Parathyroid adenoma (tissue), 2 donors: ENCODE measurements at regions not wholly inside any gene's neighbourhood (a gene's known extent, or its start where the extent isn't known, plus 50 kb on each side); places are given as distances from the start of the nearest gene placed in this dataset.
"Not testable (repeated sequence)": the region's sequence is repeated elsewhere in the genome, so short reads cannot be mapped to it uniquely, and the experiment has no call there.

ENCODE experiments used
- H2AFZ ChIP-seq: fragments of 300-600 bp; sonication (generic); one replicate; pipeline ENCODE4 v1.7.0; 2017; ENCODE audit warnings: antibody characterized with exemption, mild to moderate bottlenecking
- H3K27ac ChIP-seq: fragments of 300-600 bp; sonication (generic); one replicate; pipeline ENCODE4 v1.7.0; 2017
- H3K27me3 ChIP-seq: fragments of 300-600 bp; sonication (generic); one replicate; pipeline ENCODE4 v1.7.0; 2017; ENCODE audit warnings: low read length; ENCODE audit not compliant: control insufficient read depth, insufficient read depth
- H3K36me3 ChIP-seq: fragments of 300-600 bp; sonication (generic); one replicate; pipeline ENCODE4 v1.7.0; 2017; ENCODE audit warnings: low read length; ENCODE audit not compliant: control insufficient read depth, insufficient read depth
- H3K4me1 ChIP-seq: fragments of 300-600 bp; sonication (generic); one replicate; pipeline ENCODE4 v1.7.0; 2017; ENCODE audit warnings: control low read depth
- H3K4me2 ChIP-seq: fragments of 300-600 bp; sonication (generic); one replicate; pipeline ENCODE4 v1.7.0; 2017; ENCODE audit warnings: low read length
- H3K4me3 ChIP-seq: fragments of 300-600 bp; sonication (generic); one replicate; pipeline ENCODE4 v1.7.0; 2017; ENCODE audit warnings: low read depth, low read length
- H3K79me2 ChIP-seq: fragments of 300-600 bp; sonication (generic); one replicate; pipeline ENCODE4 v1.7.0; 2017; ENCODE audit warnings: control low read depth
- H3K9ac ChIP-seq: fragments of 300-600 bp; sonication (generic); one replicate; pipeline ENCODE4 v1.7.0; 2017; ENCODE audit warnings: mild to moderate bottlenecking
- H3K9me3 ChIP-seq: fragments of 300-600 bp; sonication (generic); one replicate; pipeline ENCODE4 v1.7.0; 2017; ENCODE audit warnings: low read length; ENCODE audit not compliant: control insufficient read depth
- TF ChIP-seq, protein P1 (sequence below): fragments of 300-600 bp; sonication (generic); IDR thresholded peaks from one replicate; pipeline ENCODE4 v1.7.0; 2017; ENCODE audit warnings: antibody characterized with exemption, mild to moderate bottlenecking
- donor health status: primary hyperparathyroidism.

DNA sequence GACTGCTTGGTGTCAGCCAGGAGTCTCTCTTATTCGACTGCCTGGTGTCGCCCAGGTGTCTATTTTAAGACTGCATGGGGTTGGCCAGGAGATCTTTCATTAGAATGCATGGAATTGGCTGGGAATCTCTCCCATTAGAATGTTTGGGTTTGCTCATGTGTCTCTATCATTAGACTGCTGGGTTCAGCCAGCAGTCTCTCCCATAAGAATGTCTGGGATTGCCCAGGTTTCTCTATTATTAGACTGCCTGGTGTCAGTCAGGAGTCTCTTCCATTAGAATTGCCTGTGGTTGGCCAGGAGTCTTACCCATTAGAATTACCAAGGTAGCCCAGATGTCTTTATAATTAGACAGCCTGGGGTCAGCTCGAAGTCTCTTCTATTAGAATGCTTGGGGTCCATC, 1496.0 kb downstream of the UQCRFS1 start:
- no peaks in the 10 kb centered on the region for H3K27me3 ChIP-seq
- TF ChIP-seq, protein P1, sequence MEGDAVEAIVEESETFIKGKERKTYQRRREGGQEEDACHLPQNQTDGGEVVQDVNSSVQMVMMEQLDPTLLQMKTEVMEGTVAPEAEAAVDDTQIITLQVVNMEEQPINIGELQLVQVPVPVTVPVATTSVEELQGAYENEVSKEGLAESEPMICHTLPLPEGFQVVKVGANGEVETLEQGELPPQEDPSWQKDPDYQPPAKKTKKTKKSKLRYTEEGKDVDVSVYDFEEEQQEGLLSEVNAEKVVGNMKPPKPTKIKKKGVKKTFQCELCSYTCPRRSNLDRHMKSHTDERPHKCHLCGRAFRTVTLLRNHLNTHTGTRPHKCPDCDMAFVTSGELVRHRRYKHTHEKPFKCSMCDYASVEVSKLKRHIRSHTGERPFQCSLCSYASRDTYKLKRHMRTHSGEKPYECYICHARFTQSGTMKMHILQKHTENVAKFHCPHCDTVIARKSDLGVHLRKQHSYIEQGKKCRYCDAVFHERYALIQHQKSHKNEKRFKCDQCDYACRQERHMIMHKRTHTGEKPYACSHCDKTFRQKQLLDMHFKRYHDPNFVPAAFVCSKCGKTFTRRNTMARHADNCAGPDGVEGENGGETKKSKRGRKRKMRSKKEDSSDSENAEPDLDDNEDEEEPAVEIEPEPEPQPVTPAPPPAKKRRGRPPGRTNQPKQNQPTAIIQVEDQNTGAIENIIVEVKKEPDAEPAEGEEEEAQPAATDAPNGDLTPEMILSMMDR = no peak
- no peaks in the 10 kb centered on the region for H3K4me1 ChIP-seq
- no peak overlapping the region for H3K4me2 ChIP-seq
- H3K4me3 ChIP-seq = no peak overlapping the region
- no peaks in the 10 kb centered on the region for H3K79me2 ChIP-seq
- H3K27ac ChIP-seq = no peak overlapping the region
- no peak overlapping the region for H2AFZ ChIP-seq
- no peaks in the 10 kb centered on the region for H3K36me3 ChIP-seq
- H3K9me3 ChIP-seq = no peaks in the 10 kb centered on the region
- H3K9ac ChIP-seq = no peak overlapping the region

GRCh38 chr19:27714857-27715256, 1498.1 kb downstream of the UQCRFS1 start:
- Histone ChIP-seq H3K4me3 (no peak overlapping the region), H3K27ac (no peak overlapping the region), H3K27me3 (no peaks in the 10 kb centered on the region), H2AFZ (no peak overlapping the region), H3K9me3 (no peaks in the 10 kb centered on the region), H3K4me1 (no peaks in the 10 kb centered on the region), H3K4me2 (no peak overlapping the region), H3K36me3 (no peaks in the 10 kb centered on the region), H3K9ac (no peak overlapping the region), H3K79me2 (no peaks in the 10 kb centered on the region)
- TF ChIP-seq, protein P1 = no peak

DNA sequence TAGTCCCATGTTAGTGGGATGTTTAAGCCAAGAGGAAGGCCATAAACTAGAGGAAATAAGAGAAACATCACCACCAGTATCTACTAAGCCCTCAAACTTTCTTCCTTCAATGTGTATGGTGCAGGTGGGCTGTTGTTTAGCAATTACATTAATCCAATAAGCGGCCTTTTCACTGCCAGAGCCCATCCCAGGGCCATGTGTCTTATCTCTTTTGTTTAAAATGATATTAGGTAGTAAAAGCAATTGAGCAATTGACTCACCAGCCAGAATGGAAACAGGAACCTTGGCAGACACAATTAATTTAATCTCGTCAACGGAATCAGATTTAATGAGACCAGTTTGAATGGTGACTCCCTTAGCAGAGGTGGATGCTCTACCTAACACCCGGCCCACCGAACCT, 1503.5 kb downstream of the UQCRFS1 start:
- H3K27ac ChIP-seq = no peak overlapping the region
- H3K79me2 ChIP-seq = no peaks in the 10 kb centered on the region
- TF ChIP-seq, protein P1 = no peak
- no peaks in the 10 kb centered on the region for H3K27me3 ChIP-seq
- H3K9me3 ChIP-seq = no peaks in the 10 kb centered on the region
- no peak overlapping the region for H3K9ac ChIP-seq
- no peak overlapping the region for H3K4me2 ChIP-seq
- no peak overlapping the region for H3K4me3 ChIP-seq
- no peaks in the 10 kb centered on the region for H3K4me1 ChIP-seq
- H2AFZ ChIP-seq = no peak overlapping the region
- no peaks in the 10 kb centered on the region for H3K36me3 ChIP-seq

GRCh38 chr19:27708986-27709385, 1504.0 kb downstream of the UQCRFS1 start:
- not testable (repeated sequence) for H3K27me3 ChIP-seq, H2AFZ ChIP-seq, H3K36me3 ChIP-seq, H3K4me1 ChIP-seq, H3K27ac ChIP-seq, H3K79me2 ChIP-seq, H3K4me2 ChIP-seq, H3K9ac ChIP-seq, H3K4me3 ChIP-seq, H3K9me3 ChIP-seq

DNA sequence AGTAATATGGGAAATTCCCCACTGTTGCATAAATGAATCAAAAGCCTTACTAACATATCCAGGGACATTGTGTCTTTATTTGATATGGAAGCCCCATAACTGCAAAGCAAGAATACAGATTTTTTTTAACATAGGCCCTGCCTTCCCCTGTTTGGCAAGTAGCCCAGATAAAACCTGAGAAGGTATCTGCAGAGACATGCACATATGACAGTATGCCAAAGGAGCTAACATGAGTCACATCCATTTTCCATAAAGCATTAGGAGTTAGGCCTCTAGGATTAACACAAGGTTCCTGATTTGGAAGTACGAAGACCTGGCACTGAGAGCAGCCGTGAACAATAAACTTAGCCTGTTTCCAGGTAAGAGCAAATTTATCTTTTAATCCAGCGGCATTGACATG, 1505.9 kb downstream of the UQCRFS1 start:
- not testable (repeated sequence) for H3K4me3 ChIP-seq, H3K4me1 ChIP-seq, H3K9ac ChIP-seq, H3K27ac ChIP-seq, H3K9me3 ChIP-seq, H2AFZ ChIP-seq, H3K36me3 ChIP-seq, H3K27me3 ChIP-seq, H3K79me2 ChIP-seq, H3K4me2 ChIP-seq

DNA sequence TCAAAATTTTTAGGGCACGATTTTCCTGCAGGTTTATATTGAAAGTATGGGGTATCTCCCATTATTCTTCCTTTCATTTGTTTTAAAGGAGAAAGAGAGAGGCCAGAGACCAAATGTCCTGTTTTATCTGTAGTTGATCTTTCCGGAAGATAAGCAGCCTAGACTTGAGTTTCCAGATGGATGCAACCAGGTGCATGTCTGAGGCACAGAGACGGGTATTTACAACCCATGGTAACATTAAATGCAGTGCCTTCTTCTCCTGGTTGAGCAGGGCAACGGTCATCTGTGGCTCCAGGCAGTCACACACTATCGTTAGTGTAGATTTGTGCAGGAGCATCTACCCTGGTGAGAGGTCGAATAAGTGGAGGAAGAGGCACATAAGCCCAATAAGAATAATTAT, 1507.1 kb downstream of the UQCRFS1 start:
- no peaks in the 10 kb centered on the region for H3K4me1 ChIP-seq
- no peak overlapping the region for H2AFZ ChIP-seq
- H3K79me2 ChIP-seq = no peaks in the 10 kb centered on the region
- TF ChIP-seq, protein P1 = no peak
- peaks cover 4% of the 10 kb centered on the region for H3K9me3 ChIP-seq
- H3K4me3 ChIP-seq = no peak overlapping the region
- no peak overlapping the region for H3K9ac ChIP-seq
- no peak overlapping the region for H3K4me2 ChIP-seq
- H3K36me3 ChIP-seq = no peaks in the 10 kb centered on the region
- no peaks in the 10 kb centered on the region for H3K27me3 ChIP-seq
- no peak overlapping the region for H3K27ac ChIP-seq
